Keratinocyte (primary cell): ENCODE measurements at regions not wholly inside any gene's neighbourhood (a gene's known extent, or its start where the extent isn't known, plus 50 kb on each side); places are given as distances from the start of the nearest gene placed in this dataset.

ENCODE experiments used
- DNase-seq: peaks from one replicate; pipeline ENCODE4 v3.0.0-alpha.2; 2011; ENCODE audit warnings: low read depth, missing footprints, low spot score
- FAIRE-seq: peaks from 2 replicates; lab custom pipeline; 2011; peaks lifted over from hg19 to GRCh38; lab: Jason Lieb, UNC
- H2AFZ ChIP-seq: 2 replicates; pipeline ENCODE4 v1.6.0; 2012; ENCODE audit warnings: low read length, control low read depth, inconsistent platforms; ENCODE audit not compliant: control insufficient read depth
- H3K27ac ChIP-seq: 2 replicates; pipeline ENCODE4 v1.5.1; 2011; ENCODE audit warnings: low read length; ENCODE audit not compliant: control insufficient read depth, insufficient read depth
- H3K27me3 ChIP-seq: 3 replicates; pipeline ENCODE4 v1.6.0; 2011; ENCODE audit warnings: low read length; ENCODE audit not compliant: control insufficient read depth, insufficient read depth; ENCODE audit errors: extremely low read depth
- H3K36me3 ChIP-seq, 2 experiments: 2 replicates in 1 of 2; 3 replicates in 1 of 2; pipeline ENCODE4 v1.5.1; 2011; ENCODE audit warnings: low read length in 2 of 2, mild to moderate bottlenecking in 1 of 2; ENCODE audit not compliant: control insufficient read depth in 2 of 2, insufficient read depth in 2 of 2; ENCODE audit errors: extremely low read depth in 1 of 2
- H3K4me1 ChIP-seq: 3 replicates; pipeline ENCODE4 v1.5.1; 2011; ENCODE audit warnings: low read length; ENCODE audit not compliant: control insufficient read depth, insufficient read depth; ENCODE audit errors: extremely low read depth
- H3K4me2 ChIP-seq: 3 replicates; pipeline ENCODE4 v1.6.0; 2011; ENCODE audit warnings: low read depth, low read length; ENCODE audit not compliant: control insufficient read depth, insufficient read depth; ENCODE audit errors: extremely low read depth
- H3K4me3 ChIP-seq, 3 experiments: fragments of 200-600 bp in 1 of 3; sonication (generic) in 1 of 3; 2 replicates in 2 of 3; 3 replicates in 1 of 3; pipeline ENCODE4 v1.5.1; 2011 to 2016; ENCODE audit warnings: low read length in 3 of 3, mild to moderate bottlenecking in 3 of 3, control low read depth in 2 of 3, inconsistent platforms in 1 of 3, low read depth in 1 of 3, mixed read lengths in 1 of 3, mixed run types in 1 of 3, moderate library complexity in 1 of 3; ENCODE audit not compliant: control insufficient read depth in 2 of 3, insufficient read depth in 2 of 3; ENCODE audit errors: extremely low read depth in 1 of 3
- H3K79me2 ChIP-seq: 2 replicates; pipeline ENCODE4 v1.6.0; 2012; ENCODE audit warnings: low read length; ENCODE audit not compliant: control insufficient read depth, insufficient read depth
- H3K9ac ChIP-seq: 3 replicates; pipeline ENCODE4 v1.6.0; 2011; ENCODE audit warnings: low read length; ENCODE audit not compliant: control insufficient read depth, insufficient read depth; ENCODE audit errors: extremely low read depth
- H3K9me1 ChIP-seq: 3 replicates; pipeline ENCODE4 v1.6.0; 2011; ENCODE audit warnings: low read length; ENCODE audit not compliant: control insufficient read depth, insufficient read depth; ENCODE audit errors: extremely low read depth
- H3K9me3 ChIP-seq: 2 replicates; pipeline ENCODE4 v1.5.1; 2012; ENCODE audit warnings: low read depth, low read length; ENCODE audit not compliant: control insufficient read depth
- H4K20me1 ChIP-seq: 3 replicates; pipeline ENCODE4 v1.6.0; 2011; ENCODE audit warnings: low read length; ENCODE audit not compliant: control insufficient read depth, insufficient read depth; ENCODE audit errors: extremely low read depth
- EZH2 ChIP-seq: IDR thresholded peaks from one replicate; pipeline ENCODE4 v1.6.1; 2012; ENCODE audit warnings: inconsistent platforms, mild to moderate bottlenecking, low read length, moderate library complexity
- dilution Hi-C: fragments of 300-500 bp; cut with MboI; formaldehyde crosslinking; loops from one replicate; pipeline ENCODE4 v1.7.0; 2020; ENCODE audit warnings: low sequenced_read_pairs; ENCODE audit not compliant: extremely low pct_ligation_motif_present
- TF ChIP-seq, protein P1 (sequence below), 3 experiments: IDR thresholded peaks in 1 of 3; conservative IDR thresholded peaks in 1 of 3; optimal IDR thresholded peaks in 1 of 3; 2 replicates in 2 of 3; 3 replicates in 1 of 3; pipeline versions ENCODE3 to v1.5.1; 2011; ENCODE audit warnings: low read length in 3 of 3, mild to moderate bottlenecking in 3 of 3, moderate library complexity in 2 of 3, control low read depth in 1 of 3, inconsistent platforms in 1 of 3; ENCODE audit not compliant: insufficient read depth in 2 of 3; ENCODE audit errors: extremely low read depth in 1 of 3

GRCh38 chr2:200158647-200159356 lies 147.7 kb upstream of the SPATS2L start:
- TF ChIP-seq, protein P1, sequence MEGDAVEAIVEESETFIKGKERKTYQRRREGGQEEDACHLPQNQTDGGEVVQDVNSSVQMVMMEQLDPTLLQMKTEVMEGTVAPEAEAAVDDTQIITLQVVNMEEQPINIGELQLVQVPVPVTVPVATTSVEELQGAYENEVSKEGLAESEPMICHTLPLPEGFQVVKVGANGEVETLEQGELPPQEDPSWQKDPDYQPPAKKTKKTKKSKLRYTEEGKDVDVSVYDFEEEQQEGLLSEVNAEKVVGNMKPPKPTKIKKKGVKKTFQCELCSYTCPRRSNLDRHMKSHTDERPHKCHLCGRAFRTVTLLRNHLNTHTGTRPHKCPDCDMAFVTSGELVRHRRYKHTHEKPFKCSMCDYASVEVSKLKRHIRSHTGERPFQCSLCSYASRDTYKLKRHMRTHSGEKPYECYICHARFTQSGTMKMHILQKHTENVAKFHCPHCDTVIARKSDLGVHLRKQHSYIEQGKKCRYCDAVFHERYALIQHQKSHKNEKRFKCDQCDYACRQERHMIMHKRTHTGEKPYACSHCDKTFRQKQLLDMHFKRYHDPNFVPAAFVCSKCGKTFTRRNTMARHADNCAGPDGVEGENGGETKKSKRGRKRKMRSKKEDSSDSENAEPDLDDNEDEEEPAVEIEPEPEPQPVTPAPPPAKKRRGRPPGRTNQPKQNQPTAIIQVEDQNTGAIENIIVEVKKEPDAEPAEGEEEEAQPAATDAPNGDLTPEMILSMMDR (optimal IDR thresholded peaks at IDR 0.05 in 1 of 3, IDR thresholded peaks at IDR 0.05 in 1 of 3, conservative IDR thresholded peaks at IDR 0.05 in 1 of 3; ENCODE audit: extremely low read depth in 1 of 3, insufficient read depth in 2 of 3, low read length in 3 of 3) = no peak
- Histone ChIP-seq H3K27me3 (no peaks in the 10 kb centered on the region), H3K9me3 (no peaks in the 10 kb centered on the region), H3K9me1 (no peaks in the 10 kb centered on the region), H3K4me3 (no peak overlapping the region), H3K36me3 (no peaks in the 10 kb centered on the region), H3K27ac (no peak overlapping the region), H3K9ac (no peak overlapping the region), H3K4me1 (peaks cover 6% of the 10 kb centered on the region), H3K79me2 (no peaks in the 10 kb centered on the region), H3K4me2 (no peak overlapping the region), H2AFZ (no peak overlapping the region), H4K20me1 (no peaks in the 10 kb centered on the region)
- dilution Hi-C loops = no loop called here
- DNase-seq (no peak), FAIRE-seq (no peak)

DNA sequence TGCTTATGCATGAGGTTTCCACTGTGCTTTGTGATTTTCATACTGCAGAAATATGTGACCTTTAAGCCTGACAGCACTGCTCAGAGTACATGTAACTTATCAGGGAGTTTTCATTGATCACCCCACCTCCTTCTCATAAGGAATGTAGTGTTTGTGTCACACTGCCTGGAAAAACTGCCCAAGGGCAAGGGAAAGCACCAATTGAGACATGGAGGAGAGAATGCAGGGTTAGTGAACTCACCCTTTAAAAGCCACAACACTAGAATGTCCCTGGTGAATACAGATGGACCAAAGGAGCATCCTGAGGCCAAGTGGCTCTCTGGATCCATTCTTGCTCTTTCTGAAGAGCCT lies 147.2 kb upstream of the SPATS2L start:
- Histone ChIP-seq H3K27me3 (no peaks in the 10 kb centered on the region), H3K4me1 (peaks cover 6% of the 10 kb centered on the region), H3K27ac (no peak overlapping the region), H3K4me3 (no peak overlapping the region), H3K4me2 (no peak overlapping the region), H2AFZ (no peak overlapping the region), H3K9me1 (no peaks in the 10 kb centered on the region), H3K9ac (no peak overlapping the region), H4K20me1 (no peaks in the 10 kb centered on the region), H3K79me2 (no peaks in the 10 kb centered on the region), H3K9me3 (no peaks in the 10 kb centered on the region), H3K36me3 (no peaks in the 10 kb centered on the region)
- no peak for FAIRE-seq
- no peak for TF ChIP-seq EZH2
- TF ChIP-seq, protein P1 (optimal IDR thresholded peaks at IDR 0.05 in 1 of 3, IDR thresholded peaks at IDR 0.05 in 1 of 3, conservative IDR thresholded peaks at IDR 0.05 in 1 of 3; ENCODE audit: extremely low read depth in 1 of 3, insufficient read depth in 2 of 3, low read length in 3 of 3) = no peak
- no peak for DNase-seq
- dilution Hi-C loops = no loop called here
